Stomach (tissue), 8 donors: ENCODE measurements at regions not wholly inside any gene's neighbourhood (a gene's known extent, or its start where the extent isn't known, plus 50 kb on each side); places are given as distances from the start of the nearest gene placed in this dataset.

Experiments
- DNase-seq, 2 donors: peaks; one replicate each; pipeline versions ENCODE4 v3.0.0 to v3.0.0-alpha.2; 2013 to 2019
- H3K27ac ChIP-seq, 5 donors: fragments of 200-600 bp in 4 of 5; sonication (generic) in 4 of 5; one replicate each; pipeline ENCODE4 v1.5.1; 2013 to 2019; ENCODE audit warnings: mild to moderate bottlenecking in 1 of 5, moderate library complexity in 1 of 5
- H3K27me3 ChIP-seq, 3 donors: fragments of 200-600 bp; sonication (generic); one replicate each; pipeline ENCODE4 v1.5.1; 2017 to 2019; ENCODE audit warnings: mixed run types in 1 of 3
- H3K36me3 ChIP-seq, 4 donors: fragments of 200-600 bp; sonication (generic); 1 replicate in 3 of 4; 2 replicates in 1 of 4; pipeline ENCODE4 v1.5.1; 2016 to 2019
- H3K4me1 ChIP-seq, 4 donors: fragments of 200-600 bp; sonication (generic); one replicate each; pipeline ENCODE4 v1.5.1; 2016 to 2019
- H3K4me3 ChIP-seq, 4 donors: fragments of 200-600 bp; sonication (generic) in 3 of 4; one replicate each; pipeline ENCODE4 v1.5.1; 2016 to 2019; ENCODE audit warnings: mild to moderate bottlenecking in 1 of 4
- H3K9me3 ChIP-seq, 4 donors: fragments of 200-600 bp; sonication (generic); one replicate each; pipeline ENCODE4 v1.5.1; 2016 to 2019
- CTCF ChIP-seq, 7 experiments: fragments of 450-650 bp in 4 of 7; fragments of 200-600 bp in 3 of 7; sonication (generic) in 3 of 7; IDR thresholded peaks; one replicate each; pipeline ENCODE4 v1.5.1; 2016 to 2019; ENCODE audit warnings: antibody characterized with exemption in 7 of 7, control low read depth in 2 of 7, mild to moderate bottlenecking in 1 of 7
- EP300 ChIP-seq: sonication (generic); formaldehyde crosslinking; IDR thresholded peaks from one replicate; pipeline ENCODE4 v1.6.1; 2017; ENCODE audit warnings: antibody characterized with exemption
- POLR2A ChIP-seq, 4 donors: fragments of 450-650 bp; IDR thresholded peaks; one replicate each; pipeline ENCODE4 v1.6.1; 2016; ENCODE audit warnings: antibody characterized with exemption in 4 of 4, control low read depth in 2 of 4, mild to moderate bottlenecking in 1 of 4, moderate library complexity in 1 of 4
- POLR2AphosphoS5 ChIP-seq, 3 donors: sonication (generic); formaldehyde crosslinking; IDR thresholded peaks; one replicate each; pipeline ENCODE4 v1.6.1; 2016; ENCODE audit warnings: antibody characterized with exemption in 3 of 3
- WGBS, 5 donors: extraction: QIAGEN DNeasy Blood & Tissue Kit in 3 of 5; methylation state at CpG; one replicate each; pipeline versions ENCODE4 v1.1.5 to v1.1.7; 2013 to 2018; 5-methylcytosine and 5-hydroxymethylcytosine counted together
- intact Hi-C: fragments of 100-400 bp; cut with DNase I; formaldehyde crosslinking; loops from one replicate; pipeline ENCODE4 v1.15.1; 2023; ENCODE audit warnings: low total_unique reads
- donor health status: healthy with polysubstance abuse.
- donor health status: Bipolar disorder and iron deficiency.
- donor health status: healthy.

- Histone ChIP-seq H3K4me1 (no peaks in the 10 kb centered on the region), H3K4me3 (no peak overlapping the region), H3K27ac (no peak overlapping the region), H3K27me3 (no peaks in the 10 kb centered on the region), H3K36me3 (no peaks in the 10 kb centered on the region), H3K9me3 (no peaks in the 10 kb centered on the region)
- TF ChIP-seq POLR2AphosphoS5 (IDR thresholded peaks at IDR 0.05) (no peak), CTCF (IDR thresholded peaks at IDR 0.05) (no peak), EP300 (no peak), POLR2A (IDR thresholded peaks at IDR 0.05) (no peak)
- 26 to 46% (median 33%) methylated on average over 3 of the region's 3 CpGs for WGBS, 5 donors
- peak in 1 of 2 donors; percentile 53 for DNase-seq
- intact Hi-C loops: no loop called here
Measured at GRCh38 chr3:153848702-153849101, 272.5 kb upstream of the ARHGEF26 start.

GRCh38 chr3:153852355-153852754 lies 268.8 kb upstream of the ARHGEF26 start:
- Histone ChIP-seq H3K36me3 (no peaks in the 10 kb centered on the region), H3K4me3 (no peak overlapping the region), H3K27me3 (no peaks in the 10 kb centered on the region), H3K27ac (no peak overlapping the region), H3K9me3 (no peaks in the 10 kb centered on the region), H3K4me1 (no peaks in the 10 kb centered on the region)
- intact Hi-C loops: no loop called here
- no peak for TF ChIP-seq EP300
- no peak for TF ChIP-seq POLR2AphosphoS5 (IDR thresholded peaks at IDR 0.05)
- no peak for TF ChIP-seq CTCF (IDR thresholded peaks at IDR 0.05)
- TF ChIP-seq POLR2A (IDR thresholded peaks at IDR 0.05): no peak
- 38 to 62% (median 52%) methylated on average over 2 of the region's 2 CpGs for WGBS, 5 donors
- no peak for DNase-seq

- 66 to 74% (median 72%) methylated on average over 1 of the region's 1 CpG for WGBS, 5 donors
- H3K36me3 ChIP-seq: no peaks in the 10 kb centered on the region
- intact Hi-C loops: no loop called here
Measured at GRCh38 chr3:153853163-153853562, 268.0 kb upstream of the ARHGEF26 start.

GRCh38 chr3:153855772-153856171 lies 265.4 kb upstream of the ARHGEF26 start:
- Histone ChIP-seq H3K27ac (no peak overlapping the region), H3K4me3 (no peak overlapping the region), H3K4me1 (no peaks in the 10 kb centered on the region), H3K9me3 (no peaks in the 10 kb centered on the region), H3K27me3 (no peaks in the 10 kb centered on the region), H3K36me3 (no peaks in the 10 kb centered on the region)
- DNase-seq: no peak
- 82 to 100% (median 100%) methylated on average over 1 of the region's 1 CpG for WGBS, 5 donors
- TF ChIP-seq POLR2AphosphoS5 (IDR thresholded peaks at IDR 0.05) (no peak), CTCF (IDR thresholded peaks at IDR 0.05) (no peak), POLR2A (IDR thresholded peaks at IDR 0.05) (no peak), EP300 (no peak)
- intact Hi-C loops: no loop called here

More at GRCh38 chr3:153853163-153853562, 268.0 kb upstream of the ARHGEF26 start:
- no peaks in the 10 kb centered on the region for H3K27me3 ChIP-seq
- TF ChIP-seq POLR2AphosphoS5 (IDR thresholded peaks at IDR 0.05): no peak
- no peak for TF ChIP-seq CTCF (IDR thresholded peaks at IDR 0.05)
- TF ChIP-seq EP300: no peak
- no peak for TF ChIP-seq POLR2A (IDR thresholded peaks at IDR 0.05)
- no peak overlapping the region for H3K27ac ChIP-seq
- H3K4me3 ChIP-seq: no peak overlapping the region
- no peak for DNase-seq
- no peaks in the 10 kb centered on the region for H3K4me1 ChIP-seq
- no peaks in the 10 kb centered on the region for H3K9me3 ChIP-seq
